MM.1S (cell line): ENCODE measurements at regions not wholly inside any gene's neighbourhood (a gene's known extent, or its start where the extent isn't known, plus 50 kb on each side); places are given as distances from the start of the nearest gene placed in this dataset.

Experiments
- EZH2 ChIP-seq: fragments of 300-600 bp; sonication (generic); optimal IDR thresholded peaks from 2 replicates; pipeline ENCODE3; 2017; ENCODE audit warnings: low read depth, mild to moderate bottlenecking, antibody characterized with exemption, low read length, mixed read lengths
- EZH2phosphoT487 ChIP-seq: fragments of 300-600 bp; sonication (generic); IDR thresholded peaks from 2 replicates; pipeline ENCODE4 v1.6.1; 2018; ENCODE audit warnings: antibody characterized with exemption, low read length
- TF ChIP-seq, protein P1 (sequence below): fragments of 300-600 bp; sonication (generic); IDR thresholded peaks from 2 replicates; pipeline ENCODE4 v1.5.1; 2016; ENCODE audit warnings: antibody characterized with exemption, low read length, mixed read lengths

DNA sequence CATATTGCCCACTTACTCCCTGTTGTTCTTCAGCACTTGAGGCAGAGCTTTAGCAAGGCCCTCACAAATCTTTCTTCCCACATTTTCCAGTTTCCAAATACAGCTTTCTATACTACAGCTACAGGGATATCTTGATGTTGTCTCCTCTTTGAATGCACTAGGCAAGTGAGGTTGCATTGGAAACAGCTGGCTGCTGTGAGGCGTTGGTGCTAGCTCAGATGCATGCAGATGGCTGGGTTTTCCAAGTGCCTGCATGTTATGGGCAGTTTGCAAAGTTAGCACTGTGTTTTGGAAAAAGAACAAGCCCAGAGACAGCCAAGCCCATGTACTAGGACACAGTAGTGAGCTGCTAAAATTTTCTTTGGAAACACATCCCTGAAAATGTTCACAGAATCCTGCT, 315.1 kb upstream of the RASGEF1B start:
- TF ChIP-seq, protein P1, sequence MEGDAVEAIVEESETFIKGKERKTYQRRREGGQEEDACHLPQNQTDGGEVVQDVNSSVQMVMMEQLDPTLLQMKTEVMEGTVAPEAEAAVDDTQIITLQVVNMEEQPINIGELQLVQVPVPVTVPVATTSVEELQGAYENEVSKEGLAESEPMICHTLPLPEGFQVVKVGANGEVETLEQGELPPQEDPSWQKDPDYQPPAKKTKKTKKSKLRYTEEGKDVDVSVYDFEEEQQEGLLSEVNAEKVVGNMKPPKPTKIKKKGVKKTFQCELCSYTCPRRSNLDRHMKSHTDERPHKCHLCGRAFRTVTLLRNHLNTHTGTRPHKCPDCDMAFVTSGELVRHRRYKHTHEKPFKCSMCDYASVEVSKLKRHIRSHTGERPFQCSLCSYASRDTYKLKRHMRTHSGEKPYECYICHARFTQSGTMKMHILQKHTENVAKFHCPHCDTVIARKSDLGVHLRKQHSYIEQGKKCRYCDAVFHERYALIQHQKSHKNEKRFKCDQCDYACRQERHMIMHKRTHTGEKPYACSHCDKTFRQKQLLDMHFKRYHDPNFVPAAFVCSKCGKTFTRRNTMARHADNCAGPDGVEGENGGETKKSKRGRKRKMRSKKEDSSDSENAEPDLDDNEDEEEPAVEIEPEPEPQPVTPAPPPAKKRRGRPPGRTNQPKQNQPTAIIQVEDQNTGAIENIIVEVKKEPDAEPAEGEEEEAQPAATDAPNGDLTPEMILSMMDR, result no peak
- no peak for TF ChIP-seq EZH2
- TF ChIP-seq EZH2phosphoT487, result no peak
